Trophoblast cell (in vitro differentiated cells and primary cell): ENCODE measurements at regions not wholly inside any gene's neighbourhood (a gene's known extent, or its start where the extent isn't known, plus 50 kb on each side); places are given as distances from the start of the nearest gene placed in this dataset.
A peak's percentile ranks its signal among the peaks of the same experiment; 100 is the strongest.

Experiments used
- DNase-seq, 2 donors: peaks; one replicate each; pipeline ENCODE4 v3.0.0-alpha.2; 2016
- H2AFZ ChIP-seq: 2 replicates; pipeline ENCODE4 v1.6.1; 2013; ENCODE audit warnings: low read length, moderate library complexity, mild to moderate bottlenecking; ENCODE audit not compliant: insufficient read depth, poor library complexity
- H2AK5ac ChIP-seq: 2 replicates; pipeline ENCODE4 v1.6.1; 2013; ENCODE audit warnings: mild to moderate bottlenecking, low read length
- H2BK120ac ChIP-seq: 2 replicates; pipeline ENCODE4 v1.6.1; 2013; ENCODE audit warnings: low read length, mild to moderate bottlenecking, moderate library complexity; ENCODE audit not compliant: insufficient read depth, poor library complexity
- H2BK12ac ChIP-seq: 2 replicates; pipeline ENCODE4 v1.6.1; 2013; ENCODE audit warnings: mild to moderate bottlenecking, low read length, moderate library complexity
- H2BK5ac ChIP-seq: 2 replicates; pipeline ENCODE4 v1.6.1; 2013; ENCODE audit warnings: low read length, low read depth, moderate library complexity, mild to moderate bottlenecking; ENCODE audit not compliant: poor library complexity
- H3K14ac ChIP-seq: 2 replicates; pipeline ENCODE4 v1.6.1; 2013; ENCODE audit warnings: mild to moderate bottlenecking, low read length
- H3K18ac ChIP-seq: 2 replicates; pipeline ENCODE4 v1.6.1; 2013; ENCODE audit warnings: mild to moderate bottlenecking, low read length
- H3K23ac ChIP-seq: 2 replicates; pipeline ENCODE4 v1.6.1; 2013; ENCODE audit warnings: low read length
- H3K27ac ChIP-seq: 2 replicates; pipeline ENCODE4 v1.5.1; 2013; ENCODE audit warnings: low read depth, mild to moderate bottlenecking, inconsistent platforms, low read length, moderate library complexity
- H3K27me3 ChIP-seq: 2 replicates; pipeline ENCODE4 v1.6.1; 2013; ENCODE audit warnings: inconsistent platforms, mild to moderate bottlenecking, low read length, moderate library complexity; ENCODE audit not compliant: insufficient read depth
- H3K36me3 ChIP-seq, 2 experiments: 1 replicate in 1 of 2; 2 replicates in 1 of 2; pipeline ENCODE4 v1.6.1; 2013; ENCODE audit warnings: low read length in 2 of 2, mild to moderate bottlenecking in 2 of 2, moderate library complexity in 1 of 2; ENCODE audit not compliant: insufficient read depth in 2 of 2, control insufficient read depth in 1 of 2
- H3K4ac ChIP-seq: 2 replicates; pipeline ENCODE4 v1.6.1; 2013; ENCODE audit warnings: low read depth, mild to moderate bottlenecking, low read length, moderate library complexity
- H3K4me1 ChIP-seq, 2 experiments: 1 replicate in 1 of 2; 2 replicates in 1 of 2; pipeline ENCODE4 v1.6.1; 2013; ENCODE audit warnings: low read length in 2 of 2, mild to moderate bottlenecking in 2 of 2, moderate library complexity in 1 of 2; ENCODE audit not compliant: insufficient read depth in 2 of 2, control insufficient read depth in 1 of 2
- H3K4me2 ChIP-seq: 2 replicates; pipeline ENCODE4 v1.6.1; 2013; ENCODE audit warnings: inconsistent platforms, mild to moderate bottlenecking, low read length, moderate library complexity
- H3K4me3 ChIP-seq: 2 replicates; pipeline ENCODE4 v1.5.1; 2013; ENCODE audit warnings: mild to moderate bottlenecking, low read depth, low read length, inconsistent platforms
- H3K79me1 ChIP-seq: one replicate; pipeline ENCODE4 v1.6.1; 2013; ENCODE audit warnings: low read length
- H3K79me2 ChIP-seq: 2 replicates; pipeline ENCODE4 v1.6.1; 2013; ENCODE audit warnings: low read length, mild to moderate bottlenecking; ENCODE audit not compliant: control insufficient read depth, insufficient read depth, poor library complexity
- H3K9ac ChIP-seq: 2 replicates; pipeline ENCODE4 v1.6.1; 2013; ENCODE audit warnings: mild to moderate bottlenecking, low read length
- H3K9me3 ChIP-seq: 2 replicates; pipeline ENCODE4 v1.6.1; 2013; ENCODE audit warnings: low read depth, mild to moderate bottlenecking, control low read depth, inconsistent platforms, low read length; ENCODE audit not compliant: insufficient read depth
- H4K12ac ChIP-seq: 2 replicates; pipeline ENCODE4 v1.6.1; 2013; ENCODE audit warnings: low read depth, mild to moderate bottlenecking, low read length, moderate library complexity
- H4K8ac ChIP-seq: 2 replicates; pipeline ENCODE4 v1.6.1; 2013; ENCODE audit warnings: low read depth, mild to moderate bottlenecking, low read length, moderate library complexity
- H4K91ac ChIP-seq: one replicate; pipeline ENCODE4 v1.6.1; 2013; ENCODE audit warnings: low read depth, mild to moderate bottlenecking, low read length, moderate library complexity
- WGBS: extraction: QIAGEN DNeasy Blood & Tissue Kit; methylation state at CpG from one replicate; pipeline ENCODE4 v1.1.7; 2013; ENCODE audit warnings: missing lambda C conversion rate; ENCODE audit not compliant: insufficient read length, insufficient coverage; ENCODE audit errors: extremely low coverage; 5-methylcytosine and 5-hydroxymethylcytosine counted together

- Histone ChIP-seq H2BK5ac (no peak overlapping the region), H2AK5ac (no peak overlapping the region), H3K4me1 (no peaks in the 10 kb centered on the region), H3K27ac (no peak overlapping the region), H3K4me3 (no peak overlapping the region), H3K4me2 (no peak overlapping the region), H3K18ac (no peak overlapping the region), H3K14ac (no peak overlapping the region), H3K36me3 (no peaks in the 10 kb centered on the region), H3K9me3 (no peaks in the 10 kb centered on the region), H4K8ac (no peak overlapping the region), H3K23ac (no peak overlapping the region), H2AFZ (no peak overlapping the region), H4K91ac (no peak overlapping the region), H3K79me2 (no peaks in the 10 kb centered on the region), H2BK12ac (no peak overlapping the region), H2BK120ac (no peak overlapping the region), H3K79me1 (no peaks in the 10 kb centered on the region), H3K4ac (no peak overlapping the region), H3K9ac (no peak overlapping the region), H3K27me3 (no peaks in the 10 kb centered on the region), H4K12ac (no peak overlapping the region)
- no CpG with 5 or more reads among the region's 4 CpGs for WGBS
- DNase-seq = peak in 1 of 2 donors; percentile 6
Measured at GRCh38 chrX:150163956-150164726, 199.0 kb upstream of the MAMLD1 start.

- peak in 1 of 2 donors; percentile 4 for DNase-seq
- no peak overlapping the region for H2AK5ac ChIP-seq
- H3K18ac ChIP-seq = no peak overlapping the region
- no peak overlapping the region for H3K9ac ChIP-seq
- H2BK12ac ChIP-seq = no peak overlapping the region
- no peaks in the 10 kb centered on the region for H3K27me3 ChIP-seq
- H3K23ac ChIP-seq = no peak overlapping the region
- no peaks in the 10 kb centered on the region for H3K79me1 ChIP-seq
- H4K8ac ChIP-seq = no peak overlapping the region
- H2AFZ ChIP-seq = no peak overlapping the region
- no peaks in the 10 kb centered on the region for H3K36me3 ChIP-seq
- H4K91ac ChIP-seq = no peak overlapping the region
- no peaks in the 10 kb centered on the region for H3K9me3 ChIP-seq
- H2BK120ac ChIP-seq = no peak overlapping the region
- no peak overlapping the region for H2BK5ac ChIP-seq
- no peak overlapping the region for H3K14ac ChIP-seq
- no peaks in the 10 kb centered on the region for H3K79me2 ChIP-seq
- H3K4ac ChIP-seq = no peak overlapping the region
- no peak overlapping the region for H3K4me2 ChIP-seq
- H4K12ac ChIP-seq = no peak overlapping the region
- no CpG with 5 or more reads among the region's 4 CpGs for whole genome bisulfite sequencing
- no peak overlapping the region for H3K27ac ChIP-seq
- no peak overlapping the region for H3K4me3 ChIP-seq
- H3K4me1 ChIP-seq = no peaks in the 10 kb centered on the region
Measured at GRCh38 chrX:150164971-150165600, 198.0 kb upstream of the MAMLD1 start.

GRCh38 chrX:150165776-150166610 is 197.1 kb upstream of the MAMLD1 start:
- Histone ChIP-seq H4K91ac (no peak overlapping the region), H2AK5ac (no peak overlapping the region), H2BK5ac (no peak overlapping the region), H3K4me3 (no peak overlapping the region), H4K8ac (no peak overlapping the region), H3K36me3 (no peaks in the 10 kb centered on the region), H4K12ac (no peak overlapping the region), H3K9me3 (no peaks in the 10 kb centered on the region), H3K14ac (no peak overlapping the region), H2AFZ (no peak overlapping the region), H3K23ac (no peak overlapping the region), H3K27ac (no peak overlapping the region), H2BK120ac (no peak overlapping the region), H3K27me3 (no peaks in the 10 kb centered on the region), H2BK12ac (no peak overlapping the region), H3K79me2 (no peaks in the 10 kb centered on the region), H3K4ac (no peak overlapping the region), H3K18ac (no peak overlapping the region), H3K4me2 (no peak overlapping the region), H3K9ac (no peak overlapping the region), H3K79me1 (no peaks in the 10 kb centered on the region), H3K4me1 (no peaks in the 10 kb centered on the region)
- DNase-seq = no peak
- WGBS = no CpG with 5 or more reads among the region's 6 CpGs

GRCh38 chrX:150167482-150168324 is 195.4 kb upstream of the MAMLD1 start:
- Histone ChIP-seq H4K8ac (no peak overlapping the region), H3K23ac (no peak overlapping the region)

More at GRCh38 chrX:150167482-150168324, 195.4 kb upstream of the MAMLD1 start:
- no peaks in the 10 kb centered on the region for H3K4me1 ChIP-seq
- no peaks in the 10 kb centered on the region for H3K9me3 ChIP-seq
- H3K27ac ChIP-seq = no peak overlapping the region
- WGBS = no CpG with 5 or more reads among the region's 5 CpGs
- H3K9ac ChIP-seq = no peak overlapping the region
- no peak overlapping the region for H2BK120ac ChIP-seq
- no peak overlapping the region for H4K91ac ChIP-seq
- no peak overlapping the region for H2AFZ ChIP-seq
- no peak overlapping the region for H2BK12ac ChIP-seq
- H3K14ac ChIP-seq = no peak overlapping the region
- H3K36me3 ChIP-seq = no peaks in the 10 kb centered on the region
- H3K79me1 ChIP-seq = no peaks in the 10 kb centered on the region
- no peak overlapping the region for H3K4me2 ChIP-seq
- H2BK5ac ChIP-seq = no peak overlapping the region
- no peak overlapping the region for H3K4me3 ChIP-seq
- DNase-seq = no peak
- no peak overlapping the region for H3K4ac ChIP-seq
- H3K27me3 ChIP-seq = no peaks in the 10 kb centered on the region
- H4K12ac ChIP-seq = no peak overlapping the region
- no peaks in the 10 kb centered on the region for H3K79me2 ChIP-seq
- H3K18ac ChIP-seq = no peak overlapping the region
- no peak overlapping the region for H2AK5ac ChIP-seq
